ENCODE measurements at regions not wholly inside any gene's neighbourhood (a gene's known extent, or its start where the extent isn't known, plus 50 kb on each side); places are given as distances from the start of the nearest gene placed in this dataset.
"Not testable (repeated sequence)": the region's sequence is repeated elsewhere in the genome, so short reads cannot be mapped to it uniquely, and the experiment has no call there.

- H3K36me3 ChIP-seq (ENCODE audit: insufficient read depth): no peaks in the 10 kb centered on the region
- DNase-seq (ENCODE audit: extremely low spot score): no peak
- no peak overlapping the region for H3K4me3 ChIP-seq (ENCODE audit: low read depth, low read length)
- H3K4me1 ChIP-seq (ENCODE audit: insufficient read depth): no peaks in the 10 kb centered on the region
- H3K27ac ChIP-seq (ENCODE audit: low read depth): no peak overlapping the region
- WGBS: 76% methylated on average over 5 of the region's 5 CpGs
Observed at GRCh38 chr17:71553381-71553780, 567.4 kb upstream of the SOX9 start.

GRCh38 chr17:71558901-71559300 lies 561.9 kb upstream of the SOX9 start:
- no peak overlapping the region for H3K4me3 ChIP-seq (ENCODE audit: low read depth, low read length)
- no peaks in the 10 kb centered on the region for H3K36me3 ChIP-seq (ENCODE audit: insufficient read depth)
- DNase-seq (ENCODE audit: extremely low spot score): no peak
- 50% methylated on average over 6 of the region's 6 CpGs for WGBS
- no peak overlapping the region for H3K27ac ChIP-seq (ENCODE audit: low read depth)
- no peaks in the 10 kb centered on the region for H3K4me1 ChIP-seq (ENCODE audit: insufficient read depth)

- H3K27ac ChIP-seq (ENCODE audit: low read depth): no peak overlapping the region
- DNase-seq (ENCODE audit: extremely low spot score): no peak
- WGBS: 68% methylated on average over 2 of the region's 2 CpGs
- no peaks in the 10 kb centered on the region for H3K36me3 ChIP-seq (ENCODE audit: insufficient read depth)
- no peaks in the 10 kb centered on the region for H3K4me1 ChIP-seq (ENCODE audit: insufficient read depth)
- H3K4me3 ChIP-seq (ENCODE audit: low read depth, low read length): no peak overlapping the region
Observed at GRCh38 chr17:71572343-71572742, 548.5 kb upstream of the SOX9 start.

GRCh38 chr17:71578446-71578845 lies 542.4 kb upstream of the SOX9 start:
- H3K36me3 ChIP-seq (ENCODE audit: insufficient read depth): no peaks in the 10 kb centered on the region
- no peak overlapping the region for H3K27ac ChIP-seq (ENCODE audit: low read depth)
- no peak overlapping the region for H3K4me3 ChIP-seq (ENCODE audit: low read depth, low read length)
- no peak for DNase-seq (ENCODE audit: extremely low spot score)
- WGBS: 89% methylated on average over 1 of the region's 1 CpG
- no peaks in the 10 kb centered on the region for H3K4me1 ChIP-seq (ENCODE audit: insufficient read depth)

- no peak for DNase-seq (ENCODE audit: extremely low spot score)
- Histone ChIP-seq H3K4me3 (ENCODE audit: low read depth, low read length) (no peak overlapping the region), H3K27ac (ENCODE audit: low read depth) (no peak overlapping the region), H3K36me3 (ENCODE audit: insufficient read depth) (no peaks in the 10 kb centered on the region), H3K4me1 (ENCODE audit: insufficient read depth) (no peaks in the 10 kb centered on the region)
Observed at GRCh38 chr17:71580220-71580619, 540.6 kb upstream of the SOX9 start.

- no peaks in the 10 kb centered on the region for H3K36me3 ChIP-seq (ENCODE audit: insufficient read depth)
- no peak overlapping the region for H3K27ac ChIP-seq (ENCODE audit: low read depth)
- 71% methylated on average over 3 of the region's 3 CpGs for WGBS
- no peak overlapping the region for H3K4me3 ChIP-seq (ENCODE audit: low read depth, low read length)
- no peaks in the 10 kb centered on the region for H3K4me1 ChIP-seq (ENCODE audit: insufficient read depth)
- DNase-seq (ENCODE audit: extremely low spot score): no peak
Observed at GRCh38 chr17:71585540-71585939, 535.3 kb upstream of the SOX9 start.

- Histone ChIP-seq H3K27ac (ENCODE audit: low read depth) (no peak overlapping the region), H3K4me3 (ENCODE audit: low read depth, low read length) (no peak overlapping the region), H3K4me1 (ENCODE audit: insufficient read depth) (no peaks in the 10 kb centered on the region), H3K36me3 (ENCODE audit: insufficient read depth) (no peaks in the 10 kb centered on the region)
- DNase-seq (ENCODE audit: extremely low spot score): no peak
Observed at GRCh38 chr17:71592431-71592830, 528.4 kb upstream of the SOX9 start.

GRCh38 chr17:71593078-71593477 lies 527.7 kb upstream of the SOX9 start:
- Histone ChIP-seq H3K4me1 (ENCODE audit: insufficient read depth) (no peaks in the 10 kb centered on the region), H3K4me3 (ENCODE audit: low read depth, low read length) (no peak overlapping the region), H3K36me3 (ENCODE audit: insufficient read depth) (no peaks in the 10 kb centered on the region), H3K27ac (ENCODE audit: low read depth) (no peak overlapping the region)
- 42% methylated on average over 1 of the region's 1 CpG for WGBS
- DNase-seq (ENCODE audit: extremely low spot score): no peak

GRCh38 chr17:71599583-71599982 lies 521.2 kb upstream of the SOX9 start:
- WGBS: 96% methylated on average over 1 of the region's 1 CpG
- H3K27ac ChIP-seq (ENCODE audit: low read depth); H3K36me3 ChIP-seq (ENCODE audit: insufficient read depth); DNase-seq (ENCODE audit: extremely low spot score); H3K4me1 ChIP-seq (ENCODE audit: insufficient read depth); H3K4me3 ChIP-seq (ENCODE audit: low read depth, low read length): not testable (repeated sequence)

- WGBS: 37% methylated on average over 8 of the region's 8 CpGs
- no peaks in the 10 kb centered on the region for H3K4me1 ChIP-seq (ENCODE audit: insufficient read depth)
- no peak overlapping the region for H3K27ac ChIP-seq (ENCODE audit: low read depth)
Observed at GRCh38 chr17:71600137-71600789, 520.6 kb upstream of the SOX9 start.

GRCh38 chr17:71601894-71602504 lies 518.8 kb upstream of the SOX9 start:
- DNase-seq (ENCODE audit: extremely low spot score): no peak
- no peak overlapping the region for H3K27ac ChIP-seq (ENCODE audit: low read depth)
- whole genome bisulfite sequencing: 30% methylated on average over 4 of the region's 4 CpGs
- H3K4me3 ChIP-seq (ENCODE audit: low read depth, low read length): no peak overlapping the region
- H3K36me3 ChIP-seq (ENCODE audit: insufficient read depth): no peaks in the 10 kb centered on the region
- no peaks in the 10 kb centered on the region for H3K4me1 ChIP-seq (ENCODE audit: insufficient read depth)

More at GRCh38 chr17:71600137-71600789, 520.6 kb upstream of the SOX9 start:
- Histone ChIP-seq H3K4me3 (ENCODE audit: low read depth, low read length) (no peak overlapping the region), H3K36me3 (ENCODE audit: insufficient read depth) (no peaks in the 10 kb centered on the region)
- peak; percentile 2 for DNase-seq (ENCODE audit: extremely low spot score)

GRCh38 chr17:71613996-71614395 lies 506.8 kb upstream of the SOX9 start:
- H3K4me3 ChIP-seq (ENCODE audit: low read depth, low read length): no peak overlapping the region
- no peak for DNase-seq (ENCODE audit: extremely low spot score)
- no peaks in the 10 kb centered on the region for H3K4me1 ChIP-seq (ENCODE audit: insufficient read depth)
- H3K36me3 ChIP-seq (ENCODE audit: insufficient read depth): no peaks in the 10 kb centered on the region
- no peak overlapping the region for H3K27ac ChIP-seq (ENCODE audit: low read depth)

- no peak for DNase-seq (ENCODE audit: extremely low spot score)
- no peak overlapping the region for H3K27ac ChIP-seq (ENCODE audit: low read depth)
- WGBS: 19% methylated on average over 4 of the region's 4 CpGs
- H3K36me3 ChIP-seq (ENCODE audit: insufficient read depth): no peaks in the 10 kb centered on the region
- no peak overlapping the region for H3K4me3 ChIP-seq (ENCODE audit: low read depth, low read length)
- no peaks in the 10 kb centered on the region for H3K4me1 ChIP-seq (ENCODE audit: insufficient read depth)
Observed at GRCh38 chr17:71615820-71616219, 505.0 kb upstream of the SOX9 start.

- H3K4me1 ChIP-seq (ENCODE audit: insufficient read depth); H3K4me3 ChIP-seq (ENCODE audit: low read depth, low read length); H3K27ac ChIP-seq (ENCODE audit: low read depth); DNase-seq (ENCODE audit: extremely low spot score); H3K36me3 ChIP-seq (ENCODE audit: insufficient read depth): not testable (repeated sequence)
Observed at GRCh38 chr17:71617767-71618166, 503.1 kb upstream of the SOX9 start.

- H3K27ac ChIP-seq (ENCODE audit: low read depth): no peak overlapping the region
Observed at GRCh38 chr17:71625330-71625729, 495.5 kb upstream of the SOX9 start.

More at GRCh38 chr17:71625330-71625729, 495.5 kb upstream of the SOX9 start:
- WGBS: 76% methylated on average over 1 of the region's 1 CpG
- H3K36me3 ChIP-seq (ENCODE audit: insufficient read depth): no peaks in the 10 kb centered on the region
- DNase-seq (ENCODE audit: extremely low spot score): no peak
- no peak overlapping the region for H3K4me3 ChIP-seq (ENCODE audit: low read depth, low read length)
- H3K4me1 ChIP-seq (ENCODE audit: insufficient read depth): no peaks in the 10 kb centered on the region

Measured in urinary bladder (tissue), 3 donors.